Fibroblast of peridontal ligament (primary cell): ENCODE measurements at regions not wholly inside any gene's neighbourhood (a gene's known extent, or its start where the extent isn't known, plus 50 kb on each side); places are given as distances from the start of the nearest gene placed in this dataset.
"Not testable (repeated sequence)": the region's sequence is repeated elsewhere in the genome, so short reads cannot be mapped to it uniquely, and the experiment has no call there.

Experiments
- DNase-seq: peaks from one replicate; pipeline ENCODE4 v3.0.0-alpha.2; 2010; ENCODE audit errors: extremely low read depth

DNA sequence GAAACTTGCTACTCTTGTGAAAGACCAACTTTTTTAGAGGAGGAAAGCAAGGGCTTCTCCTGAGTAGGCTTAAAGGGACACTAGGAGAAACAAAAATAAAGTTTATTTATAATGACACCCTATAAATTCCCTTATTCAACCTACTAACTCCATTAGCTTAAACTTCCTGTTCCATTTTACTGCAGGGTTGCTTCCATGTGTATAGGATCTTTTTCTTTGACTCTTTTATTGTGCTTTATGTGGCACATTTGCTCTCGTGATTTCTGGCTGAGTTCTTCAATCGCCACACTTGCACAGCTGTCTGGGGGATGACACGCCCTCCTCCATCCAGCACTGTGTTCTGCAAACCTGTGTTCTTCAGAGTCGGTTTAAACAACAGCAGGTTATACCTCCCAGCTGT, 225.7 kb upstream of the NPVF start:
- DNase-seq = no peak

DNA sequence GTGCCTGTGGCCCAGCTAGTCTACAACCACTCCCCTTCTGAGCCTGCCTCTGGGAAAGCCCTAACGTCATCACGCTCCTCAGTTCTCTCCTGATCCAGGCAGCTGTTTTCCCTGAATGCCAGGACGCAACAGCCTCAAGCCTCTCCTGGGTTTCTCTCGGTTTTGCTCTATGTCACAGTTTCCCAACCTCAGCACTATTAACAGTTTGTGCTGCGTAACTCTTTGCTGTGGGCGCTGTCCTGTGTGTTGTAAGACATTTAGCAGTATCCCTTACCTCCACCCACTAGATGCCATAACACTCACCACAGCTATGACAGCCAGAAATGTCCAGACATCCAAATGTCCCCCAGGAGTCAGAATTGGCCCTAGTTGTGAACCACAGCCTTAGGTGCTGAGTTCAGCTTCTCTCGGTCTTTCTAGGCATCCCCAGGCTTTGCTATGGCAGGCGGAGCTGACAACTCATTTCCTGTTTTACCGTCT, 226.3 kb upstream of the NPVF start:
- DNase-seq = peak; percentile 3

GRCh38 chr7:25455683-25456251, 227.5 kb upstream of the NPVF start:
- no peak for DNase-seq

DNA sequence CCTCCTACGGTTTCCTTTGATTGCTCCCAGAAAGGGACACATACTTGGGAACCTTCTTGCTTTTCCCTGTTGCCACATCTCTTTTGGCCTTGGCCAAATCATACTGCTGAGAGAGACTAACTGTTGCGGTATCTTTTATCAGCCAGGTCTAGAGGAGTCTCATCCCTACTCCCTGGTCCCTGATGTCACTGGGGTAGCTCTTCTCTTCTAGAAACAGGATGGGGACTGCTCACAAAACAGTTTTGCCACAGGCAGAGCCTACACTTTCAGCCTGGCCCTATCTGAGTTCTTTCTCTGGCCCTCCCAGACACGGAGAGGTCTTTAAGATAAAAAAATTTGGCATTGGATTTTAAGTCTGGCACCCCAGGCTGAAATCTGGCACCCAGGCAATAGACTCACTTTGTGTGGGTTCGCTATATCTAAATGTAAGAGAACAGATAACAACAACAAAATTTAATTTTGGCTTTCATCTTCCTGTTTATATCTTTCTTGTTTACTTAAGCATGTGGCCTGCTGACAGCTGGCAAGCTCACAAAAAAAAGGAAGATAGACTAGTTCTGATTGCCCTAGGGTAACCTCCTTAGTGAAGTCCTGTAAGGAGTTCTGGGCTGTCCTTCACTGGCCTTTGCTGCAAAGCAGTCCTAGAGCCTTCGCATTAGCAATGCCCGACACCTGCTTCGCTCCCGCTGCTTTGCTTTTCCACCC, 228.3 kb upstream of the NPVF start:
- DNase-seq = no peak

GRCh38 chr7:25459057-25459456, 230.8 kb upstream of the NPVF start:
- DNase-seq = no peak

DNA sequence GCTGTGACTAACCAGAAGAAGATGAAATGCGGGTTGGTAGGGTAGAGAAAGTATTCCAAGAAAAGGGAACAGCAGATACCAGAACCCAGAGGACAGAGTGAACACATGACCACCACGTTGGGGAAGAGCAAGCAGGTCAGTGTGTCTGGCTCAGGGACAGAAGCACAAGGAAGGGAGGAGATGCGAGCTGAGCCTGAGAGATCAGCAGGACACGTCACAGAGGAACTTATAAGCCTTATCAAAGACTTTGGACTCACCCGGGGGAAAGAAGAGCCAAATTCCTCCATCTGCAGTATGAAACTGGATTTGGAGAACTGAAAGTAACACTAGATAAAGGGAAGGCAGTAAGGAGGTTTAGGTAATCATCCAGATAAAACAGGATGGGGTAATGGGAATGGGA, 232.1 kb upstream of the NPVF start:
- DNase-seq = no peak

DNA sequence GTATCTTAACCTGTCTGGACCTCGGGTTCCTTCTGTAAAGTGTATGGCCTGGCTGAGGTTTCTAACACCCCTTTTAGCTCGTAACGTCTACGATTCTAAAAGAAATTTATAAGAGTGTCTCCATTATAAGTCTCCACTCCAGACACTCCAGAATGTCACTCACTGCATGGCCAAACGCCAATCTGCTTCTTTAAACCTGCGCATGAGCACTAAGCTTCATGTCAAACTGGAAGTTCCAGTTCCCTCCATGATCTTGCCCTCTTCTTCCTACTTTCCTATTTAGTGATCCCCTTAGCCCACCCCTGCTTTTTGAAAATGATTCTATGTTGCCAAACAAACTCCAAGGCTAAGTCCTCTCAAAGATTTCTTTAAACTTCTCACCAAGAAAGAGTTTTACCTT, 241.4 kb upstream of the NPVF start:
- no peak for DNase-seq

DNA sequence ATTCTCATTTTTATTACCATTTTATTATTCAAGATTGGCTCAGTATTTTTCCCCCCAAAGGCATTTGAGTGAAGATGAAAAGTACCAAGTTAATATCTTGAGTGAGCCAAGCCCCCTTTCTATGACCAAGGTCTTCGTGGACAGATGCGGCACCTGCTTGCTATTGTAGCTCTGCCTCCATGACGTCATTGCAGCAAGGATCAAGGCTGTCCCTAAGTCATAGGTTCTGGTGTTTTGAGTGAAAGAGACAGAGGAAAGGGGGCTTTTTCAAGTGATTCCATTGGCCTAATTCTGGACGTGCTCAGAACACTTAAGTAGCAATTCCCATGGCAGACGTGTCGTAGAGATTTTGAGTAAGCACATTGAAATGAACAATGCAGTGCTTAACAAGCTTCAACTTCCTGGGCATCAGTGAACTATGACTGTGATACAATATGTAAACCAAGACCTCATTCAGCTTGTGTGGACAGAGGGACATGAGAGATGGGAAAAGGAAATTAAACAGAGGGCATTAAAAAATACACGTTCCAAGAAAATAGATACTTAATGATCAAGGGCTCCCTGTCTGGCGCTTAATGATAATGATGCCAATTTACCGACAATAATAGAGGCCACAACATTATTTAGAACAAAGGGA, 248.7 kb upstream of the NPVF start:
- DNase-seq = no peak

DNA sequence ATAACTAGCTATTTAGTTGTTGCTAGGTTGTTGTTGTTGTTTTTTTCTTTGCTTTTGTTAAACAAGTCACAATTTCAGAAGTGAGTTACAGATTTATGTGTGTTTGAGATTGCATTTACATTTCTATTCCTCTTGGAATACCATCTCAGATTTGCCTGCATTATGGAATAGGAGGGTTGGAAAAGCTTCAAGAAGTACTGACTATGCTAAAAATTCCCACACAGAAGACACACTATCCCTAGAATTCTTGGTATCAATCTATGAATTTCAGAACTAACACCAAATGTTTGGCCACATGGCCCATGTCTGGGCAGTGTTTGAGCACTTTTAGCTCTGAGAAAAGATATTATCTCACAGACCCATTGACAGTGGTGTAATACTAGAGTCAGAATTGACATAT, 249.9 kb upstream of the NPVF start:
- not testable (repeated sequence) for DNase-seq

GRCh38 chr7:25478925-25479324, 250.6 kb upstream of the NPVF start:
- no peak for DNase-seq

DNA sequence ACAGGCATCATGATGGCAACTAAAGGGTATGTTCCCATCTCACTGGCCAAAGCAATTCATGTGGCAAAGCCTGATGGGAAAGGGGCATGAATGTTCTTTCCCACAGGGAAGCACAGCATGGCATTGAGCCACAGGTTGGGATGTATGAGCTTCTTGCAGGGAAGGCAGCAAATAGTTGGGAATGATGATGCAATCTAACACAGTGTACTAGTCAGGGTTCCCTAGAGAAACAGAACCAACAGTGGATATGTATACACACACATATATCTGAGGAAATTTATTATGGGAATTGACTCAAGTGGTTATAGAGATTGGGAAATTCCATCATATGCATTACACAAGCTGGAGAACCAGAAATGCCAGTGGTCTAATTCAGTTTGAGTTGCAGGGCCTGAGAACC, 253.6 kb upstream of the NPVF start:
- peak; percentile 5 for DNase-seq

DNA sequence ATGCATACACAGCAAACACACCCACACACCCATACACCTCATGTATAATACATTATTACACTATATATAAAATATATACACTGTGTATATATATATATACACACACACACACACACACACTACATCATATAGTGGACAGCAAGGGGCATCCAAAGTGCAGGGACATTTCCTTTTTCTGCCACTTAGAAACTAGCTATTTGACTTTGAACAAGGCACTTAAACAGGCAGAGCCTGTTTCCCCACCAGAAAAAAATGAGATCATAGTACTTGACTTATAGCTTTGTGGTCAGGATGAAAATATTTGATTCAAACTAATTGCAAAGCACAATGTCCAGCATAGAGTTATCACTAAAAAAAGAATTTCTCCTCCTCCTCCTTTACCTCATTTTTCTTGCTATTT, 254.3 kb upstream of the NPVF start:
- no peak for DNase-seq

GRCh38 chr7:25485026-25485425, 256.7 kb upstream of the NPVF start:
- DNase-seq = no peak

DNA sequence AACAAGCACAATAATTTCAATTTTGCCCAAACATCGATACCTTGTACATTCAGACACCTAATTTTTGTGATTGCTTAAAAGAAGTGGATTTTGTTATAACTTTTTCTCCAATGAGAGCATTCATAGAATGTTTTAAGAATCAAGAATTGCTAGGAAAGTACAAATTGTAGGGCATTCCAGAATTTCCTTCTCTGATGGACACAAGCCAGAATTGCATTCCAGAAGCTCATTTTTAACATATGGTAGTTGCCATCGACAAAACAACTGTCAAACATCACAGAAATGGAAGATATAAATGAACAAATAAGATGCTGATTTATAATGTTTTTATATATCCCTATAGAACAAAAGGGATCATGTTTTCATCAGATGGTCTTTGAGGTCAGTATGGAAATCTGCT, 258.4 kb upstream of the NPVF start:
- DNase-seq = no peak

GRCh38 chr7:25493805-25494366, 265.6 kb upstream of the NPVF start:
- no peak for DNase-seq

GRCh38 chr7:25494896-25495295, 266.6 kb upstream of the NPVF start:
- DNase-seq = no peak

GRCh38 chr7:25495342-25496250, 267.3 kb upstream of the NPVF start:
- no peak for DNase-seq

GRCh38 chr7:25496476-25497368, 268.4 kb upstream of the NPVF start:
- no peak for DNase-seq

DNA sequence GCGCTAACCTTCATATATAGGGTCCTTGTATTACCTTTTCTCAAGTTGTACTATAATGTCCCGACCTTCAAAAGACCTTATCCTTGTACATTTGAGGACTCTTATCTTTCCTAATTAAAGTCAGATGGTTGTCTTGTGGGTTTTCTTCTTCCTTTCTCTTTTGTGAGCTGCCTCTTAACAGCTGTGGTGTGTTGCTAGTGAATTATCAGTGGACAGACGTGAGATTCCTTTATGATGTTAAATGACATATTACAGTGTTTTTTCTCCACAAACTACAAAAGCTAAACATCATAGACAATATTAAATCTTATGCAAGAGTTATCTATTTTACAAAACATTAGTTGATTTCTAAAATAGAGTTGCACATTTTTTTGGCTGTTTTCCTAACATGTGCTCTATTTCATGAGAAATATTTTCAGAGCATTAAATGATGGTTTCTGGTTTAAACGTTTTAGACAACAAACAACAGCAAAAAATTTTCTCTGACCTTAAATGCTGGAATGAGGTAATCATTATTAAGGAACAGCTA, 272.2 kb upstream of the NPVF start:
- no peak for DNase-seq

DNA sequence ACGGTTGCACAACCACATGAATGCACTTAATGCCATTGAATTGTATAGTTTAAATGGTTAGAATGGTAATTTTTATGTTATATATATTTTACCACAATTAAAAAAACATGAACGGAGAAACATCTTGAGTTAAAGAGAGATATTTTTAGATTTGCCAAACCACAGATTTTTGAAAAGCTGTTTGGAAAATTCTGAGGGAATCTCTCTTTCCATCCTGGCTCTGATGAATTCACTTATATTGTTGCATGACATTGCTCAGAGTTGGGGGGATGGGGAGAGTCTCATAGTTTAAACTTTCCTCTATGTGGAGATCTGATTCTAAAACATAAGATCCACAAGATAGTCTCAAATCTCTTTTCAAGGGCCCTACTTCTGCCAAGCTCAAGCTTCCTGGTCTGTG, 275.0 kb upstream of the NPVF start:
- no peak for DNase-seq
